Suprapubic skin (tissue), 4 donors: ENCODE measurements at regions not wholly inside any gene's neighbourhood (a gene's known extent, or its start where the extent isn't known, plus 50 kb on each side); places are given as distances from the start of the nearest gene placed in this dataset.

ENCODE experiments used
- DNase-seq, 2 donors: peaks; one replicate each; pipeline ENCODE4 v3.0.0-alpha.2; 2019; ENCODE audit warnings: low spot score in 2 of 2
- H3K27ac ChIP-seq: fragments of 200-600 bp; sonication (generic); one replicate; pipeline ENCODE4 v1.5.1; 2019
- H3K27me3 ChIP-seq: fragments of 200-600 bp; sonication (generic); one replicate; pipeline ENCODE4 v1.5.1; 2019
- H3K36me3 ChIP-seq: fragments of 200-600 bp; sonication (generic); one replicate; pipeline ENCODE4 v1.5.1; 2019
- H3K4me1 ChIP-seq: fragments of 200-600 bp; sonication (generic); one replicate; pipeline ENCODE4 v1.5.1; 2019
- H3K4me3 ChIP-seq: fragments of 200-600 bp; sonication (generic); one replicate; pipeline ENCODE4 v1.5.1; 2019; ENCODE audit warnings: mild to moderate bottlenecking
- H3K9me3 ChIP-seq: fragments of 200-600 bp; sonication (generic); one replicate; pipeline ENCODE4 v1.5.1; 2019
- EP300 ChIP-seq: sonication (generic); formaldehyde crosslinking; IDR thresholded peaks from one replicate; pipeline ENCODE4 v1.6.1; 2017; ENCODE audit warnings: antibody characterized with exemption
- POLR2A ChIP-seq, 2 donors: fragments of 450-650 bp; IDR thresholded peaks; one replicate each; pipeline ENCODE4 v1.6.1; 2017; ENCODE audit warnings: antibody characterized with exemption in 2 of 2, mild to moderate bottlenecking in 2 of 2, moderate library complexity in 2 of 2
- POLR2AphosphoS5 ChIP-seq, 3 donors: sonication (generic); formaldehyde crosslinking; IDR thresholded peaks; one replicate each; pipeline ENCODE4 v1.6.1; 2017; ENCODE audit warnings: antibody characterized with exemption in 3 of 3
- WGBS: methylation state at CpG from one replicate; pipeline ENCODE4 v1.1.5; 2018; 5-methylcytosine and 5-hydroxymethylcytosine counted together
- TF ChIP-seq, protein P1 (sequence below), 2 donors: fragments of 200-600 bp in 1 of 2; fragments of 450-650 bp in 1 of 2; sonication (generic) in 1 of 2; IDR thresholded peaks; one replicate each; pipeline ENCODE4 v1.5.1; 2016 to 2019; ENCODE audit warnings: antibody characterized with exemption in 2 of 2, mild to moderate bottlenecking in 1 of 2, moderate library complexity in 1 of 2

DNA sequence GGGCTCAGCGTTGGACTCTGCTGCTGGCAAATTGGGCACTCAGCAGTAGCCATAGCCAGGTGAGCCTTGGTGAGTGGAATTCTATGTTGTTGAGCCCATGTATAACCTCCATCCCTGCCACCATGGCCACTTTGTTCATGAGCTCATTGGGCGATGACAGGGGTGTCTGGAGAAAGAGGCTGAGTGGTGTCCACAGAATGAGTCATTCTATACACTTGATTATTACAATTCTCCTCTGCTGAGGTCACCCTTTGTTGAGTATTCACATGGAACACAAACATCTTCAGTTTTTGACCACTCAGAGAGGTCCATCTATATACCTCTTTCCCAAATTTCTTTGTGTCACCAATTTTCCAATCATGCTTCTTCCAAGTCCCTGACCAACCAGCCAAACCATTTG lies 1341.7 kb downstream of the PCDH7 start:
- no peak overlapping the region for H3K4me3 ChIP-seq

DNA sequence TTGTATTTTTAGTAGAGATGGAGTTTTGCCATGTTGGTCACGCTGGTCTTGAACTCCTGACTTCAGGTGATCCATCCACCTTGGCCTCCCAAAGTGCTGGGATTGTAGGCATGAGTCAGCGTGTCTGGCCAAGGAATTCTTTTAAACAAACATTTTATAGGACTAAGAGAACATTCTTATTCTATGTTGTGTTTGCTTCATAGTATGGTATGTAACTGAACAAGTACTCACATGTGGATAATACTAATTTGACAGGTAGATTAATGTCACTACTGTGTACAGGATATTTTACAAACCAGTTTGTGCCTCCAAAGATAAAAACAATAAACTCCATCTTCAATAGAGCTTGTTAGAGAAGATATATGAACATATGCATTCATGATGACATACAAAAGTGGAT lies 1353.4 kb downstream of the PCDH7 start:
- Histone ChIP-seq H3K36me3 (no peaks in the 10 kb centered on the region), H3K4me1 (no peaks in the 10 kb centered on the region), H3K27ac (no peak overlapping the region), H3K27me3 (no peaks in the 10 kb centered on the region), H3K4me3 (no peak overlapping the region), H3K9me3 (no peaks in the 10 kb centered on the region)
- no peak for TF ChIP-seq EP300
- no peak for TF ChIP-seq POLR2AphosphoS5 (IDR thresholded peaks at IDR 0.05)
- no peak for TF ChIP-seq POLR2A (IDR thresholded peaks at IDR 0.05)
- TF ChIP-seq, protein P1, sequence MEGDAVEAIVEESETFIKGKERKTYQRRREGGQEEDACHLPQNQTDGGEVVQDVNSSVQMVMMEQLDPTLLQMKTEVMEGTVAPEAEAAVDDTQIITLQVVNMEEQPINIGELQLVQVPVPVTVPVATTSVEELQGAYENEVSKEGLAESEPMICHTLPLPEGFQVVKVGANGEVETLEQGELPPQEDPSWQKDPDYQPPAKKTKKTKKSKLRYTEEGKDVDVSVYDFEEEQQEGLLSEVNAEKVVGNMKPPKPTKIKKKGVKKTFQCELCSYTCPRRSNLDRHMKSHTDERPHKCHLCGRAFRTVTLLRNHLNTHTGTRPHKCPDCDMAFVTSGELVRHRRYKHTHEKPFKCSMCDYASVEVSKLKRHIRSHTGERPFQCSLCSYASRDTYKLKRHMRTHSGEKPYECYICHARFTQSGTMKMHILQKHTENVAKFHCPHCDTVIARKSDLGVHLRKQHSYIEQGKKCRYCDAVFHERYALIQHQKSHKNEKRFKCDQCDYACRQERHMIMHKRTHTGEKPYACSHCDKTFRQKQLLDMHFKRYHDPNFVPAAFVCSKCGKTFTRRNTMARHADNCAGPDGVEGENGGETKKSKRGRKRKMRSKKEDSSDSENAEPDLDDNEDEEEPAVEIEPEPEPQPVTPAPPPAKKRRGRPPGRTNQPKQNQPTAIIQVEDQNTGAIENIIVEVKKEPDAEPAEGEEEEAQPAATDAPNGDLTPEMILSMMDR (IDR thresholded peaks at IDR 0.05), result no peak
- WGBS, result 27% methylated on average over 2 of the region's 2 CpGs
- no peak for DNase-seq

More for the DNA sequence above, 1341.7 kb downstream of the PCDH7 start:
- no peaks in the 10 kb centered on the region for H3K9me3 ChIP-seq
- TF ChIP-seq POLR2A (IDR thresholded peaks at IDR 0.05) (no peak), POLR2AphosphoS5 (IDR thresholded peaks at IDR 0.05) (no peak), EP300 (no peak)
- TF ChIP-seq, protein P1 (IDR thresholded peaks at IDR 0.05), result no peak
- no peak overlapping the region for H3K27ac ChIP-seq
- H3K27me3 ChIP-seq, result no peaks in the 10 kb centered on the region
- WGBS, result 82% methylated on average over 2 of the region's 2 CpGs
- no peak for DNase-seq
- no peaks in the 10 kb centered on the region for H3K4me1 ChIP-seq
- no peaks in the 10 kb centered on the region for H3K36me3 ChIP-seq

DNA sequence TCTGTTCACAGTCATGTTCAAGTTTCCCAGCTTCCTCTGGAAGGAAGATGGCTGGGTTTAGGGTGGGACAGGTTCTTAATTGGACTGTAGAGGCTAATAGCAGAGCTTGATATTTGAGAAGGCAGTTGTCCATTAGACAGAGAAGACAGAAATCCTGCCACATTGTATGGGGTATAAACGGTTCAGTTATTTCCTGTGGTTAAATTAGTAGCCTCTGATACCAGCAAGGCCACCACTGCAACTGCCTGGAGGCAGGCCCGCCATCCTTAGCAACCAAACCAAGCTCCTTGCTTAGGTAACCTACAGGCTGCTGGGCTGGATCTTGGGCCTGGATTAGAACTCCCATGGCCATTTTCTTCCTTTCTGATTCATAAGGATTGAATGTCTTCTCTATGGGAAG lies 1367.0 kb downstream of the PCDH7 start:
- Histone ChIP-seq H3K36me3 (no peaks in the 10 kb centered on the region), H3K9me3 (peaks cover 4% of the 10 kb centered on the region), H3K27me3 (no peaks in the 10 kb centered on the region), H3K27ac (no peak overlapping the region), H3K4me3 (no peak overlapping the region), H3K4me1 (no peaks in the 10 kb centered on the region)
- WGBS, result 73% methylated on average over 2 of the region's 2 CpGs
- no peak for TF ChIP-seq POLR2A (IDR thresholded peaks at IDR 0.05)
- TF ChIP-seq, protein P1 (IDR thresholded peaks at IDR 0.05), result no peak
- TF ChIP-seq EP300, result no peak
- no peak for TF ChIP-seq POLR2AphosphoS5 (IDR thresholded peaks at IDR 0.05)
- no peak for DNase-seq

DNA sequence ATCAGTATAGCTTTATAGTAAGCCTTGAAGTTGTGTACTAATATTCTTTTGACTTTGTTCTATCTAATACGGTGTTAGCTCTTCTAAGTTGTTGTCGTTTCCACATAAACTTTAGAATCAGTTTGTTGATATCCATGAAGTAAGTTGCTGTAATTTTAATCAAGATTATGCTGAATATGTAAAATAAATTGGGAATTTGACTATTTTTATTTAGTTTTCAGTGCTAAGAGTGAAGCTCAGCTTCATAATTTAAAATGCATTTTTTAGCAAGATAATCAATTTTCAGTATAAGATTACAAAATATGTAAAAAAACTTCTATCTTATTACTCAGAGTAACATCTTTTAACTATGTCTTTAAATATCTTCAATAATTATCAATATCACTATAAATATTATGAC lies 1374.8 kb downstream of the PCDH7 start:
- Histone ChIP-seq H3K4me3 (no peak overlapping the region), H3K27me3 (no peaks in the 10 kb centered on the region), H3K4me1 (no peaks in the 10 kb centered on the region), H3K9me3 (no peaks in the 10 kb centered on the region), H3K27ac (no peak overlapping the region), H3K36me3 (no peaks in the 10 kb centered on the region)
- WGBS, result 93% methylated on average over 2 of the region's 2 CpGs
- DNase-seq, result no peak
- no peak for TF ChIP-seq POLR2A (IDR thresholded peaks at IDR 0.05)
- TF ChIP-seq POLR2AphosphoS5 (IDR thresholded peaks at IDR 0.05), result no peak
- no peak for TF ChIP-seq EP300
- TF ChIP-seq, protein P1 (IDR thresholded peaks at IDR 0.05), result no peak

DNA sequence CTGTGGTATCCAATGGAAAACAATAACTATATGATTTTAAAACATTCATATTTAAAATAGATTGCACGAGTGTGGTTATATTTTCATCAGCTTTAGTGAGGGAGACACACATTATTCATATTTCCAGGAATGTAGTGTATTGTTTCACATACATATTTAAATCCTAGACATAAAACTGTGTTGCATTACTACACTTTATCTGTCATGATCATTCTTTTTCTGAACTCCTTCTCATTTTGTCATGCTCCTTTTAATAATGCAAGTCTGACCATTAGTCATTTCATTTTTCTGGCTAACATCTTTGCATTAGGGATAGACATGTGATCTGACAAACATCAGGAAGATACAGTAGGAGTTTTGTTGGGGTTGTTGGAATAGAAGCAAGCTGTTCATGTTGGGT lies 1382.7 kb downstream of the PCDH7 start:
- H3K4me1 ChIP-seq, result no peaks in the 10 kb centered on the region
- no peak for DNase-seq
- H3K27ac ChIP-seq, result no peak overlapping the region
- no peaks in the 10 kb centered on the region for H3K36me3 ChIP-seq
- no peaks in the 10 kb centered on the region for H3K9me3 ChIP-seq
- WGBS, result 74% methylated on average over 1 of the region's 1 CpG
- TF ChIP-seq, protein P1 (IDR thresholded peaks at IDR 0.05), result no peak
- TF ChIP-seq POLR2AphosphoS5 (IDR thresholded peaks at IDR 0.05), result no peak
- no peak for TF ChIP-seq POLR2A (IDR thresholded peaks at IDR 0.05)
- TF ChIP-seq EP300, result no peak
- no peak overlapping the region for H3K4me3 ChIP-seq
- H3K27me3 ChIP-seq, result no peaks in the 10 kb centered on the region
